ENCODE measurements at regions not wholly inside any gene's neighbourhood (a gene's known extent, or its start where the extent isn't known, plus 50 kb on each side); places are given as distances from the start of the nearest gene placed in this dataset.
"Not testable (repeated sequence)": the region's sequence is repeated elsewhere in the genome, so short reads cannot be mapped to it uniquely, and the experiment has no call there.

DNA sequence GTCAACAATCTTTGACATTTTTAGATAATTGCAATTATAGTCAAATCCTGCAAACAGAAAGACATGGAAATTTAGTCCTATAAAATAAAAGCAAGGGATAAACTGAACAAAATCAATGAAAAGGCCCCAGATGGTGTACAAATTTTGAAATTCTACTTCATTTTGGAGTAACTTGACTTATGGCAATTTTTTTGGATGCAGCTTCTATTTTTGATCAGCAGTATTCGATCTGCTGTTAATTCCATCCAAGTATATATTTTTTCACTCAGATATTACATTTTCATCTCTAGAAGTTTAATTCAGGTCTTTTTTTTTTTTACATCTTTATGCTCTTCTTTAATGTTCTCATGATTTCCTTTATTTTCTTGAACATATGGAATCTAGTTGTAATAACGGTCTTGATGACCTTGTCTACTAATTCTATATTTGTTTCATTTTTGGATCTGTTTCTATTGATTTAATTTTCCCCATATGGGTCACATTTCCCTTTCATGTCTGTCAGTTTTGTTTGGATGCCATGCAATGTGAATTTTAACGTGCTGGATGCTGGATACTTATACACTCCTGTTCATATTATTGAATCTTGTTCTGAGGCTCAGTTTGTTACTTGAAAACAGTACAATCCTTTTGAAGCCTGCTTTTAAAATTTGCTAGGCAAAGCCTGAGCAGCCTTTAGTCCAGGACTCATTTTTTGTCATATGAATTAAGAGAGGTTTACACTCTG, 164.3 kb upstream of the FAM3C start:
- no peak for DNase-seq

DNA sequence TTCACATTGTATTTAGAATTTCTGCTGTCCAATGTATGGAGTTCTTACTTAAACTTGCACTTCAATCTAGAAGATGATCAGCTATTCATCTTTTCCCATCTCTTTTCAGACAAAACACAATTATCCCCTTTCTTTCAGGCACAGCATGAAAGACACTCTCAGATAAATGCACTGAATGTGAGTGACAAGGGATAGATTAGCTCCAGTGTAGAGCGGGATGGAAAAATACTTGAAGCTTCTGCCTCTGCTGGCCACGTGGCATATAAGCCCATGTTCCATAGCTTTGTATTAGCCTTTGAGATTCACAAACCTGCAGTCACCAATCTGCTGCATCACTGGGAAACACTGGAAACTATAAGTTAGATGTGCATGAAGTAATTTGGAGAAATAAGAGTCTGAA, 162.2 kb upstream of the FAM3C start:
- DNase-seq: no peak

DNA sequence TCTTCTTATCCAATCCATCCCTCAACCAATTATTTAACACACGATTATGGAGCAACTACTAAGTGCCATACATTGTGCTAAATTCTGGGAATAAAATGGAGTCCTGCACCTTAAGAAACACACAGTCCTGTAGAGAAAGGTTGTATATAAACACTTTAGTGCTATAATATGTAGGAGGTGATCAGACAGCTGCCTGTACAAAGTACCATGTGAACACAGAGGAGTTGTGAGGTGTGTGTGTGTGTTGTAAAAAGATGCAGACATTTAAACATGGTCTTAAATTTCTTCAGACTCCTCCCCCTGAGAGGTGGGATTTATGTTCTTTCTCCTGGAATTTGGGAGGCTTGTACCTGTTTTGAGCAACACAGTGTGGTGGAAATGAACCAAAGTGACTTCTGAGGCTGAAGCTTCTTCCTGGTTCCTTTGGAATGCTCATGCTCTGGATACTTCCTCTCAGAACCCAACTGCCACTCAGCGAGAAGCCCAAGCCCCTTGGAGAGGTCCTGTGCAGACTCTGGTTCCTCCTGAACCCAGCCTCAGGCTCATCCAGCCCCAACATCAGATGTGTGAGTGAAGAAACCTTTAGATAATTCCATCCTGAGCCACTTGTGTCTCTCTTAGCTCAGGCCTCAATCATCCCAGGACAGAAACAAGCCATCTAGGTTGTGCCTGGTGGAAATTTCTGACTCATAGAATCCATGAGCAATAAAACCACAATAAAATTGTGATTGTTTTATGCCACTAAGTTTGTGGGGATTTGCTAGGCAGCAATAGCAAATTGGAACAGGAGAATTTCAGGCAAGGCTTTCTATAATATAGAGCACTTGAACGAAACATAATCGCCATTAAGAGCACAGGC, 161.2 kb upstream of the FAM3C start:
- DNase-seq: no peak

DNA sequence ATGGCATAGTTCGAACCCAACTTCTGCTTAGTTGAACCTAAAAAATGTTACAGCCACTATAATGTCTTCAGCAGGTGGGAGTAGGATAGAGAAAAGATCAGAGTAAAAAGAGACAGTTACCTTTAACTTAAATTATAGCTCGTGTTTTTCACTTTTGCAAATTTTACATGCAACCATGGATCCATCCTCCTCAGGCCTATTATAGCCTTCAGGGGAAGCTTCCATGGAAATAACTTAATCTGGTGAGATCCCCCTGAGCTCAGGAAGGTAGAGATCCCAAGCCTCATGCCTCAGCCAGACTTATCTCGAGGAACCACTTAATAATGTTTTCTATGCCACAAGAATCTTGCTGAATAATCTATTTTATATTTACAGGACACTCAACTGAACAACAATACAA, 159.4 kb upstream of the FAM3C start:
- DNase-seq: no peak

DNA sequence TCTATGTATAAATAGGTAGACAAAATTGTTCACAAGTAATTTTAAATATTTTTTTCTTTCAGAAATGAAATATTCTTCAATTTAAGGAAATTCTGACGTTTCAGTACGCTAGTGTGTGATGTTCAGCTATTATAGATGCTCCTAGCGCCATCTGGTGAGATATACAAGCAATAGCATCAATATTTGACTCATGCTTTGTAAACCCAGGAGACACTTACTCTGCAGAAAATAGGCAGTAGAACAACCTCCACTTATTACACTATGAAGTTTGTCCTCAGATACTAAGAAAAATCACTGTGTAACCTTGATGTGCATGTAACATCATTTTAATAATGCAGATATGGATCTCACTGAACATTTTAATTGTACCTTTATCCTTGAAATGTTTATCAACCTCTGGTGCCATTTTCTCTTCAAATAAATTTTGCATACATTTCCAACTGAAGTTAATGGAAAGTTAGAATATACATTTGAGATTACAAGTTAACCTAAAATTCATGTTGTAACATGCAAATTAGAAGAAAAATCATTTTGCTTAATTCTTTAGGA, 151.5 kb upstream of the FAM3C start:
- DNase-seq: no peak

DNA sequence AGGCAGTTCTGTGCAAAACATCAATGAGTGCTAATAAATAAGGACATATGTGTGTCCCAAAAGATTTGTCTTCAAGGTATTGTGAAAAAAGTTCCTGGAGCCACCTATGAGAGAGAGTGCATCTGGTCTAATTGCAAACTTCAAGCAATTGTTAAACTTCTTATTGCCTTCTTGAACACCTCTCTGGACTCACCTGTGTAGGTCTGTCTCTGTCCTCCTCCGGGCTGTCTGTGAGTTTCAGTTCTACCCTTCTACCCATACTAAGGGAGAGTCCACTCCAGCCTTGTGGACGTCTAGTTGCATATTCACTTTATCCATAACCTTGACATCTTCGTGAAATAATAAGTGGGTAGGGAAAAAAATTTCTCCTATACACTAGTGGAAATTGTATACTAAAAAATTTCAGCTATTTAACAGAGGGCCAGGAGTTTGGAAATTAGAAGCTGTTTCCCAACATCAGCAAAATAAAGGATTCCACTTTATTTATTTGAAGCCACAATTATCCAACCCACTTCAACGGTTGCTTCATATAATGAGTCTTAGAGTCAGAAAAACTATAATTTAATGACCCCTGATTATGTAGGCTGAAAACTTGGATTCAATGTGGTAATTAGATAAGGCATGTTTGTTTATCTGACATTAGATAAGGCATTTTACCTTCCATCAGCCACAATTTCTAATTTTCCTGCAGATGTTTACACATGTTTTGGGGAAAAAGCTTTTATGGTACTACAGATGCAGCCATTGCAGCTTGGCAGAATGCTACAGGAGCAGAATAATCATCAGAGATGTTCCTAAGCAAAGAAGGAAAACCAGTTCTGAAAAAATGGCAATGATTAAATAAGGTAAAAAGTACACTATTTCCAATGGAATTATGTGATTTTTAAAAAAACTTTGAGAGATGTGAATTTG, 150.8 kb upstream of the FAM3C start:
- DNase-seq: no peak

DNA sequence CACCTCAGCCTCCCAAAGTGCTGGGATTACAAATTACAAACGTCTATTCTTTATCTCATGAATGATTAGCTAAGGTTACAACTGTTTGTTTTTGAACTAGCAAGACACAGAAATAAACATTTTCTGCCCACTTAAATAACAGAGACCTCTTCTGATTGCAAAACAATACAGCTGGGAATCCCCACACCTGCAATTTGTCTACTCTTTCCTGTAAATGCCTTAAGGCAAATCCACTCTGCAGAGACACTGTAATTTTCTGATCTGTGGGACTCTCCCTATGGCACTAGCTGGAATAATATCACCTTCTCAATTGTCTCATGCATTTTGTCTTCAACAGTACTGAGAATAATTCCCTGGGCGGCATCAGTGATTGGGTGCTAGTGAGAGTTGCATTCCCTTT, 149.3 kb upstream of the FAM3C start:
- DNase-seq: no peak

DNA sequence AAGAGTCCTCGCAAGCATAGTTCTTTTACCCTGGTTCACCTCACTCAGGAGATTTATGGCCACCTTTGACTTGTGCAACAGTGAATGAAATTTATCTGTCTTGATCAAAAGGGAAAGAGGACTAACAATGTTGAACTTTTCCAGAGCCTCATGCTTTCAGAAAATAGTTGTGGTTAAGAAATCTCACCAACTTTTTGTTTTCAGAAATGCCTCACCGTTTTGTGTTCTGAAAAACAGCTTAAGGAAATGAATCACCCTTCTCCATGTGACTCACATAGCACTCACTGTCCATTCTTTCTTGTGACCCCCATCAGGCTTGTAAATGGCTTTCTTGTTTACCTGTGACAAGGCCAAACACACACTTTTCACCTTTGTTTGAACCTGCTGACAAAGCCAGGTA, 148.6 kb upstream of the FAM3C start:
- DNase-seq: no peak

DNA sequence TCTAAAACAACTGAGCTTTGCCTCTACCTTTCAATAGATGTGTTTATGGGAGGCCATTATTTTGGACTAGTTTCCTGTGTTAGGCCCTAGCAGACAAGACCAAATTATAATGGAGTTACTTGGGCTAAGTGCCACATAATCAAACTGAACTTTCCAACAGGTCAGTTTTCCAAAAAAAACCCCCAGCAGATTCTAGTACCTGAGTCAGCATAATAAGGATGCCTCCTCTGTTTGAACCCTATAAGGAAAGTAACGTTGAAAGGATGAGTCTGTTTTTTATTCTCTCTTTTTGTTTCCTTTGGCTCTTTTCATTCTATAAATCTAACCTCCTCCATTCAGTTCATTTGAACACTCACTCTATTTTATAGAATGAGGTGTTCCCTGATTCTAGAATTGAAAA, 148.1 kb upstream of the FAM3C start:
- no peak for DNase-seq

DNA sequence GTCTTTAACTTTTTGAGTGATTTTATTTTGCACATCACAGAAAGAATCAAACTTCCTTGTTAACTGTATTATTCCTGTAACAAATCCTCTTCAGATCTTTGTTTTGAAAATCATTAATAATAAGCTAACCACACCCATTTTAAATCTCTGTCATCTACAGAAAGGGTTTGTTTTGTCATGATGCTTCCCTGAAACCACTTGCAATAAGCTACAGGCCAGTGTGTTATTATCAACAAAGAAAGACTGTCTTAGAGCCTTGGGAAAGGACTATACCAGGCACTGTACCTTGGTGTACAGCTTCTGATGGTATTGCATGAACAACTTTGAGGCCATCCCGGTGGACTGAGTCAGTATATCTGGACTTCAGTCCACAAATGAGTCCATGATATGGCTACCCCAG, 145.3 kb upstream of the FAM3C start:
- DNase-seq: no peak

DNA sequence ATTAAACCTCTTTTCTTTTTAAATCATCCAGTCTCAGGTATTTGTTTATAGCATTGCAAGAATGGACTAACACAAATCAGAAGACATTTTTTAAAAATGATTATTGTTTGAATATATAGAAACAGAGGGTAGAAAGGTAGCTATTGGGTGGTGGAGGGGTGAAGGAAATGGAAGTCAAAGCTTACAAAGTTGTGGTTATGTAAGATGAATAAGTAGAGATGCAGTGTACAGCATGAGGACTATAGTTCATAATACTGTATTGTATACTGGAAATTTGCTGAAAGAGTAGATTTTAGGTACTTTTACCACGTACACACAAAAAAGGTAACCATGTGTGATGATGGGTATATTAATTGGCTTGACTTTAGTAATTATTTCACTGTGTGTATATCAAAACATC, 144.0 kb upstream of the FAM3C start:
- DNase-seq: no peak

DNA sequence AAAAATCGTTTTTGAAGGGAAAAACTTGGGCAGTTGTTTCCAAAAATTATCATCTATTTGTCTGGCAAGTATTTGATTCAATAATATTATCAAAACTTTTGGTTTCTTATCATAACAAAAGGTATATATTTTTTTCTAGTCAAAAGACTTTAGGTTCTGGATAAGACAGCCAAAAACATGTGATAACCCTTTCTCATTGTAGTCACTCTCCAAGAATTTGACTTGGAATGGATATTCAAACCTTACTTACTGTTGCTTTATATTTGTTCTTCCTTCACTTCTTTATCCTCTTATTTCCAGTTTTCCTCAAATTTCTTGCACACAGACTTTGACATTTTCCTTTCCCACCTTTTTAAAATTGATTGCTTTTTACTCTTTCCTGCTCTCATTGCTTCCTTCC, 140.9 kb upstream of the FAM3C start:
- DNase-seq: no peak

DNA sequence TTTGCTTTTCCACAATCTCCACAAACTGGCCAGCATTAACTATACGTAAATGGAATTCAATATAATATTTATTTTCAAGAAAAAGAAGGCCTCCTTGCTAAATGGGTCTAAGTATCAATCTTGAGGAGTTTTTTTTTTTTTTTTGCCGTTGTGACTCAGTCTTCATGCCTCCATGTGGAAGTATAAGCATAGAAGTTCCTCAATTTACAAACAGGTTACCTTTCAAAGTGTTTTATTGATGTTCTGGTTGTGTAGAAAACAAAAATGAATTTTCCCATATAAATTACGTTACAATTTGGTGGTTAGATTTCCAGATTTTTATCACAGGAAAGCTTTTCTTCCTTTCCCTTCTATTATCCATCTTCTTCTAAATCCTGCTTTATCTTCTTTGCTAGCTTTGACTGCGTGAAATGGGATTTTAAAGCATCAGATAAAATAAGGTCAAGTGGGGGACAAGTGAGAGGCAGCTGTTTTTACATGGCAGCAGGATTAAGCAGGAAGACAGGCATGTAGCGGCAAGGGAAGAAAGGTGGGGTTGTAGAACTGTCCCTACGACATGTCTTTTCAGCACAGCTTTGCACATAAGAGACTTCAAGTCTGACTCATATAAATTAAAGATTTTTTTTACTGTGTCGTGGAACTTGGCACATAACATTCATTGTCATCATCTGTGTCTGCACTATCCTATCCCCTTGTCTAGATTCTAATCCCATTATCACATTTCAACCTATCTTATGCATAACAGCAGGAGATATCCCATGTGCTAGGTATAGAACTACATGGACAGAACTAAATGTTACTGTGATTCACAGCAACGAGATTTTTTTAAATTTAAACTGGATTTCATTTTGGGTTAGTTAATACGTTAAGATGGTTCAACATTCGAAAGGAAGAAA, 135.3 kb upstream of the FAM3C start:
- DNase-seq: no peak

DNA sequence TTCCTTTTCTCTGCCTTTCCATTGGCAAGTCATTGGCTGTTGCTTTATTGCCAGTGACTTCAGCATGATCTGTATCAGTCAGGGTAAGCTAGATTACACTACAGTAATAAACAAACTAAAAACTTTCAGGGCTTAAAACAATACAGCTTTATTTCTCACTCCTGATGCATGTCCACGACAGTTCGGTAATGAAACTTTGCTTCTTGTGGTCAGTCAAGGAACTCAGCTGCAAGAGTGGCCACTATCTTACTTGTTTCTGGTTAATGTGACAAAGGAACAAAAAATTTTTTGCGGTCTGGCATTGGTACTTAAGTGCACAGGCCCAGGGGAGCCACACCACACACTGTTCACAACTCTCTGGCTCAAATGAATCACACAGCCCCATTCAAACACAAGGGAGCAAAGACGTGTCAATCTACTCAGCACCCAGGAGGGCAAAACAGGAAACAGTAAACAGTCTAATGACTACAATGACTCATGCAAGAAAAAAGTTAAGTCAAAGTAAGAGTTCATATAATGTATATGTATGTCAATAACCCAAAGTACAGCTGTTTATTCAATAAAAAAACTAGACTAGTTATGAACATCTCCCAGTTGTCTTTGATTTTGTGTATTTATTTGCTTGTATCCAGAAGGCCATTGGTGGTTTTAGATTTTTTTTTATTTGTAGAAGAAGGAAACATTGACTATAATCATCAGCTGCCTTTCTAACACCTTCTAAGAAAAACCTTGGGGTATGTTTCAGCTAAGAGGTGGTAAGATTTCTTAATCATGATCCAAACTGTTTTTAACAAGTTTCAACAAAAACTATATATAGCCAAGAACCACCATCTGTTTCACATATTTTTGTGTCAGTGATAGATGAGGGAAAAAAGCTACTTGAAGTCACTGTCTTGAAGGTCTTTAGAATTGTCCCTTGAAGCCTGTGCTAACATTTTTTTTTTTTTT, 134.4 kb upstream of the FAM3C start:
- no peak for DNase-seq

DNA sequence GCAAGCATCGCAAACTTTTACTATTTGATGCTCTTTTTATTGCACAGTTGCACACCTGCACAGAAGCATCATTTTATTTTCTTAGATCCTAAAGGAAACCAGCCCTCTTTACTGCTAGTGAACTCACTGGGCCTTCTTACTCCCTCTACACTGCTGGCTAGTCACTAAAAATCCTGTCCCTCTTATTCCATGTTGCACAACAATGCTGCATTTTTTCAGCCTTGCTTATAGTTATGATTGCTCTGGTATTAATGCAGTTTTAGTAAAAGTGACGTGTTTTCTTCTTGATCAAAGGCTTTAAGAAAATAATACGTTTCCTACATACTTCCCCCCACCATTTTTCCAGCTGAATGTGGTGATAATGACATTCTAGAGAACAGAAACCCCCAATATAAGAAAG, 132.9 kb upstream of the FAM3C start:
- no peak for DNase-seq

DNA sequence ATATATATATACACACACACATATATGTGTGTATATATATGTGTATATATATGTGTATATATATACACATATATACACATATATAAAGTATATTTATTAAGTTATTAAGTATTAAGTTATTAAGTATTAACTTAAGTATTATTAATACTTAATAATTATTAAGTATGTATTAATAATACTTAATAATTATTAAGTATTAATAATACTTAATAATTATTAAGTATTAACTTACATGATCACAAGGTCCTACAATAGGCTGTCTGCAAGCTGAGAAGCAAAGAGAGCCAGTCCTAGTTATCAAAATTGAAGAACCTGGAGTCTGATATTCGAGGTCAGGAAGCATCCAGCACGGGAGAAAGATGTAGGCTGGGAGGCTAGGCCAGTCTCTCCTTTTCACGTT, 130.1 kb upstream of the FAM3C start:
- DNase-seq: not testable (repeated sequence)

DNA sequence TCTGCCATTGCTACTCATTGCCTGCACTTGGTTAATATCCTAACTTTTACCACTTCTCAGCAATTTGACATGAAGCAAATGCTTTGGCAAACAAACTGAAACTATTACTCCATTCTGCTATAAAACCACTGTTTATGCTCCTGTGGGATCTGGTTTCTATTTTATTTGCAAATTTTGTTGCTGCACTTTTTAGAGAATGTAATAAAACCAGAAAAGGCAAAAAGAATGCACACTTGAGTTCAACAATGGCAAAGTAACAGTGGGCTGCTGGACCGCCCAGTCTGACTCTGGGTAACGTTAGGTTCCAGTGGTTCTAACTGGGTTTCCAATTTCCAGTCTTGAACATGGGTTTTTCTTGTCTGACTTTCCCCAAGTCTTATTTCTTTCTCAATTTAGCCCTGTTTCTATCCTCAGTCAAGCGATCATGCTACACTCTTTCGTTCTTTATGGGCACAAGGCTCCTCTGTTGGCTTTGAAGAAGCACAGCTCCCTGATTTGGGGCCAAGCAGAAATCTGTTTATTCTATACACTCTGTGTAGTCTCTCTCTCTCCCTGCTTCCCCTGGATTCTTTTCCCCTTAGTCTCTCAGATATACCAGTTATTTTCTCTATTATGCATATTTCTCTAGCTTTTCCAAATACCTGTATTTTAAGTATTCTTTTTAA, 129.2 kb upstream of the FAM3C start:
- DNase-seq: no peak

DNA sequence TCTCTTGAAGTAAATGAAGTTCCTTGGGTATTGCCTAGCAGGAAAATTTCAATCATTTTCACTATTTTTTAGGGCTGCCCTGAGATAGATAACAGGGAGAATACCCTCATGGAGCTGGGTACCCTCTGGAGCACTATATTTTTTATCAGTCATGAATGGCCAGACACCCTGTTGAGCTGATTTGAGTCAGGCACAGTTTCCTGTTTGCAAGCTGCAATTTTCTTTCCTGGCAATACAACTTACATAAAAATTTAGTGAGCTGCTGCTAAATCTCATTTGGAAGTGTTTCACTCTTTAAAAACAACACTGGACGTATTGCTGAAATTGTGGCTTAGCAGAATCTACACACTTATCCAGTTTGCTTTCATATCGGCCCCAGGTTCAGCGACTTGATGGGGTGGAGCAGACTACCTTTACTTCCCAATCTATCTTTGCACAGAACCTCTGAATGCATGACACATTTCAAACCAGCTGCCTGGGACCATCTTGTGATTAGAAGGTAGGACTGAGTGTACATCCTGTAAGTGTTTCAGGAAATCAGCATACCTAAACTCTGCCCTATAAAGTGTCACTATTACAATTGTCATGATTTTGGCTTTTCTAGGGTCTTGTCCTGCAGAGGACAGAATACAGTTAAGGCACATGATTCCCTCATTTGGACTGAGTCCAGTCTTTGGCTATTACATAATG, 125.7 kb upstream of the FAM3C start:
- DNase-seq: no peak

DNA sequence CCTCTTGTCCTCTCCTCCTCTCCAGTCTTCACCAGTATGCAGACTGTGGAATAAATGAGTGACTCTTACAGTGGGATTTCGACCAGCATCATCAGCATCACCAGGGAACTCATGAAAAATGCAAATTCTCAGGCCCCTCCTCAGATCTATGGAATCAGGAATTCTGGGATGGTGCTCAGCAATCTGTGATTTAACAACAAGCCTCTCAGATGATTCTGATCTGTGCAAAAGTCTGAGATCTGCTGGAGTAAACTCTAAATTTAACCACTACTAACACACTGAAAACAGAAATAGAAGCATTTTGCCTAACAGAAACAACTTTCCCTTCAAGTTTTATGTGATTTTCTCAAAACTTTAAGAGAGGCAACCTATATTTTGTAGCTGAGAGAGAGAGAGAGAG, 124.8 kb upstream of the FAM3C start:
- DNase-seq: no peak

Data from NCI-H1048 (cell line).